ENCODE measurements at regions not wholly inside any gene's neighbourhood (a gene's known extent, or its start where the extent isn't known, plus 50 kb on each side); places are given as distances from the start of the nearest gene placed in this dataset.

DNA sequence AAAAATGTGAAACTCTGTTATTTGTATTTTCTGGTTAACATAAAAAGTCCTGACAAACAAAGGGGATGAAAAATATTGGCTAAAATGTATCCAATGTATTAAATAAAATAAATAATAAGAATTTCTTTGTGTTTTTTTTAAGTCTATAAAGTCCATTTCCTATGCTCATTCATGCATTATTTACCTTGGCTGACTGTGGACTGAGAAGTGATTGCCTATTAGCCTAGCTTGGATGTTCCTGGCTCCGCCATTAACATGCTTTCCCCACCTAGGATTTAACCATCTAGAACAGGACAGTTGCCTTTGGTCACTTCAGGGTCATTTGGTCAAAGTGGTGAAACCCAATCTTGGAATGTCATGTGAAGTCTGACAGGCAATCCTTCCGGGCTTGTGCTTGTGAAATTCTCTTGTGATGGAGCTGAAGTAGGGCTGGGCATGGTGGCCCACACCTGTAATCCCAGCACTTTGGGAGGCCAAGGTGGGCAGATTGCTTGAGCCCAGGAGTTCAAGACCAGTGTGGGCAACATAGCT is 60.4 kb upstream of the TANC1 start:
- H3K36me3 ChIP-seq (ENCODE audit: insufficient read depth, low read length), result no peaks in the 10 kb centered on the region
- Mint-ChIP-seq H3K4me3 (no peak overlapping the region), H3K36me3 (ENCODE audit: low read depth) (no peaks in the 10 kb centered on the region), H3K4me1 (ENCODE audit: low read depth) (no peaks in the 10 kb centered on the region), H3K27ac (no peak overlapping the region), H3K9me3 (no peaks in the 10 kb centered on the region), H3K27me3 (no peaks in the 10 kb centered on the region)
- ChIA-PET CTCF (no interaction called here), POLR2A (no interaction called here)
- no peaks in the 10 kb centered on the region for H3K9me3 ChIP-seq (ENCODE audit: control insufficient read depth in 1 of 2, insufficient read depth in 1 of 2, low read length in 2 of 2)
- intact Hi-C loops (cut with DNase I, micrococcal nuclease), result no loop called here
- TF ChIP-seq CTCF (IDR thresholded peaks at IDR 0.05), result no peak
- DNase-seq, result no peak
- H3K4me1 ChIP-seq (ENCODE audit: insufficient read depth, low read length), result no peaks in the 10 kb centered on the region
- ATAC-seq (ENCODE audit: poor library complexity), result no peak
- no peak overlapping the region for H3K4me3 ChIP-seq (ENCODE audit: low read length)
- H3K27ac ChIP-seq (ENCODE audit: low read depth in 1 of 2, low read length in 2 of 2), result no peak overlapping the region
- H3K27me3 ChIP-seq (ENCODE audit: control insufficient read depth in 1 of 2, insufficient read depth in 2 of 2, low read length in 2 of 2), result no peaks in the 10 kb centered on the region

- no peaks in the 10 kb centered on the region for H3K9me3 Mint-ChIP-seq
- Histone ChIP-seq H3K36me3 (ENCODE audit: insufficient read depth, low read length) (no peaks in the 10 kb centered on the region), H3K9me3 (ENCODE audit: control insufficient read depth in 1 of 2, insufficient read depth in 1 of 2, low read length in 2 of 2) (no peaks in the 10 kb centered on the region), H3K4me3 (ENCODE audit: low read length) (no peak overlapping the region), H3K4me1 (ENCODE audit: insufficient read depth, low read length) (no peaks in the 10 kb centered on the region), H3K27ac (ENCODE audit: low read depth in 1 of 2, low read length in 2 of 2) (no peak overlapping the region), H3K27me3 (ENCODE audit: control insufficient read depth in 1 of 2, insufficient read depth in 2 of 2, low read length in 2 of 2) (no peaks in the 10 kb centered on the region)
- no peak for TF ChIP-seq CTCF (IDR thresholded peaks at IDR 0.05)
- H3K4me1 Mint-ChIP-seq (ENCODE audit: low read depth), result no peaks in the 10 kb centered on the region
- H3K27ac Mint-ChIP-seq, result no peak overlapping the region
- H3K36me3 Mint-ChIP-seq (ENCODE audit: low read depth), result no peaks in the 10 kb centered on the region
- ChIA-PET CTCF (no interaction called here), POLR2A (no interaction called here)
- H3K4me3 Mint-ChIP-seq, result no peak overlapping the region
- intact Hi-C loops (cut with DNase I, micrococcal nuclease), result no loop called here
- DNase-seq (no peak), ATAC-seq (ENCODE audit: poor library complexity) (no peak)
- H3K27me3 Mint-ChIP-seq, result no peaks in the 10 kb centered on the region
Observed at GRCh38 chr2:158912112-158912511, 56.3 kb upstream of the TANC1 start.

GRCh38 chr2:158912765-158913164 is 55.7 kb upstream of the TANC1 start:
- H3K27me3 Mint-ChIP-seq, result no peaks in the 10 kb centered on the region
- no peaks in the 10 kb centered on the region for H3K27me3 ChIP-seq (ENCODE audit: control insufficient read depth in 1 of 2, insufficient read depth in 2 of 2, low read length in 2 of 2)
- no peak overlapping the region for H3K4me3 ChIP-seq (ENCODE audit: low read length)
- TF ChIP-seq CTCF (IDR thresholded peaks at IDR 0.05), result no peak
- ChIA-PET CTCF (no interaction called here), POLR2A (no interaction called here)
- ATAC-seq (ENCODE audit: poor library complexity), result no peak
- H3K4me1 Mint-ChIP-seq (ENCODE audit: low read depth), result no peaks in the 10 kb centered on the region
- no peaks in the 10 kb centered on the region for H3K4me1 ChIP-seq (ENCODE audit: insufficient read depth, low read length)
- no peak overlapping the region for H3K27ac ChIP-seq (ENCODE audit: low read depth in 1 of 2, low read length in 2 of 2)
- H3K36me3 Mint-ChIP-seq (ENCODE audit: low read depth), result no peaks in the 10 kb centered on the region
- H3K36me3 ChIP-seq (ENCODE audit: insufficient read depth, low read length), result no peaks in the 10 kb centered on the region
- H3K9me3 Mint-ChIP-seq, result no peaks in the 10 kb centered on the region
- DNase-seq, result no peak
- H3K9me3 ChIP-seq (ENCODE audit: control insufficient read depth in 1 of 2, insufficient read depth in 1 of 2, low read length in 2 of 2), result no peaks in the 10 kb centered on the region
- H3K4me3 Mint-ChIP-seq, result no peak overlapping the region
- no peak overlapping the region for H3K27ac Mint-ChIP-seq
- intact Hi-C loops (cut with DNase I, micrococcal nuclease), result no loop called here
